NOMO-1 treated with DMSO at 0.1 percent for 48 hours (cell line): ENCODE measurements at regions not wholly inside any gene's neighbourhood (a gene's known extent, or its start where the extent isn't known, plus 50 kb on each side); places are given as distances from the start of the nearest gene placed in this dataset.
"Not testable (repeated sequence)": the region's sequence is repeated elsewhere in the genome, so short reads cannot be mapped to it uniquely, and the experiment has no call there.

ENCODE experiments used
- DNase-seq: peaks from one replicate; lab custom pipeline; 2025; ENCODE audit not compliant: unreplicated experiment; lab: John Stamatoyannopoulos, UW

- no peak for DNase-seq
These were observed 366.9 kb downstream of the OSR1 start for GRCh38 chr2:18991177-18992168.

GRCh38 chr2:18988631-18989232 lies 369.7 kb downstream of the OSR1 start:
- DNase-seq: no peak

GRCh38 chr2:18987592-18988073 lies 370.8 kb downstream of the OSR1 start:
- no peak for DNase-seq

- no peak for DNase-seq
These were observed 371.4 kb downstream of the OSR1 start for GRCh38 chr2:18987016-18987415.

GRCh38 chr2:18986046-18986445 lies 372.4 kb downstream of the OSR1 start:
- DNase-seq: no peak

GRCh38 chr2:18980786-18981430 lies 377.5 kb downstream of the OSR1 start:
- no peak for DNase-seq

GRCh38 chr2:18980104-18980785 lies 378.2 kb downstream of the OSR1 start:
- no peak for DNase-seq

GRCh38 chr2:18977409-18977808 lies 381.0 kb downstream of the OSR1 start:
- DNase-seq: no peak

GRCh38 chr2:18976168-18976961 lies 382.1 kb downstream of the OSR1 start:
- no peak for DNase-seq

GRCh38 chr2:18975506-18976167 lies 382.8 kb downstream of the OSR1 start:
- DNase-seq: no peak

- DNase-seq: no peak
These were observed 382.3 kb upstream of the NT5C1B start for GRCh38 chr2:18971628-18972027.

- no peak for DNase-seq
These were observed 381.7 kb upstream of the NT5C1B start for GRCh38 chr2:18971069-18971378.

GRCh38 chr2:18966131-18966530 lies 376.8 kb upstream of the NT5C1B start:
- DNase-seq: no peak

GRCh38 chr2:18963739-18964256 lies 374.4 kb upstream of the NT5C1B start:
- not testable (repeated sequence) for DNase-seq

- no peak for DNase-seq
These were observed 372.6 kb upstream of the NT5C1B start for GRCh38 chr2:18961991-18962421.

GRCh38 chr2:18959952-18960717 lies 370.8 kb upstream of the NT5C1B start:
- peak; percentile 6 for DNase-seq

- no peak for DNase-seq
These were observed 369.8 kb upstream of the NT5C1B start for GRCh38 chr2:18959200-18959599.

GRCh38 chr2:18957909-18958308 lies 368.5 kb upstream of the NT5C1B start:
- no peak for DNase-seq

- no peak for DNase-seq
These were observed 361.0 kb upstream of the NT5C1B start for GRCh38 chr2:18950361-18950851.
